ENCODE measurements at regions not wholly inside any gene's neighbourhood (a gene's known extent, or its start where the extent isn't known, plus 50 kb on each side); places are given as distances from the start of the nearest gene placed in this dataset.

- H3K36me3 ChIP-seq: no peaks in the 10 kb centered on the region
- no peak overlapping the region for H3K4me3 ChIP-seq
- no peak for DNase-seq
- H3K27ac ChIP-seq: no peak overlapping the region
- intact Hi-C loops (cut with DNase I; ENCODE audit: low total_unique reads): no loop called here
- H3K27me3 ChIP-seq: no peaks in the 10 kb centered on the region
- H3K9me3 ChIP-seq: no peaks in the 10 kb centered on the region
- no peaks in the 10 kb centered on the region for H3K4me1 ChIP-seq
- TF ChIP-seq POLR2A (IDR thresholded peaks at IDR 0.05) (no peak), CTCF (IDR thresholded peaks at IDR 0.05) (no peak)
Observed at GRCh38 chr13:82569581-82569980, 1312.7 kb downstream of the SLITRK1 start.

- H3K9me3 ChIP-seq: no peaks in the 10 kb centered on the region
- TF ChIP-seq POLR2A (IDR thresholded peaks at IDR 0.05): no peak
- TF ChIP-seq CTCF (IDR thresholded peaks at IDR 0.05): no peak
- no peaks in the 10 kb centered on the region for H3K4me1 ChIP-seq
- no peak overlapping the region for H3K4me3 ChIP-seq
- intact Hi-C loops (cut with DNase I; ENCODE audit: low total_unique reads): no loop called here
- H3K27ac ChIP-seq: no peak overlapping the region
- no peak for DNase-seq
- H3K27me3 ChIP-seq: no peaks in the 10 kb centered on the region
- H3K36me3 ChIP-seq: no peaks in the 10 kb centered on the region
Observed at GRCh38 chr13:82566864-82567263, 1315.4 kb downstream of the SLITRK1 start.

- TF ChIP-seq CTCF (IDR thresholded peaks at IDR 0.05) (no peak), POLR2A (IDR thresholded peaks at IDR 0.05) (no peak)
- Histone ChIP-seq H3K9me3 (no peaks in the 10 kb centered on the region), H3K4me3 (no peak overlapping the region), H3K36me3 (no peaks in the 10 kb centered on the region), H3K27ac (no peak overlapping the region), H3K27me3 (no peaks in the 10 kb centered on the region), H3K4me1 (no peaks in the 10 kb centered on the region)
- DNase-seq: no peak
- intact Hi-C loops (cut with DNase I; ENCODE audit: low total_unique reads): no loop called here
Observed at GRCh38 chr13:82565201-82565600, 1317.1 kb downstream of the SLITRK1 start.

- Histone ChIP-seq H3K36me3 (no peaks in the 10 kb centered on the region), H3K4me1 (no peaks in the 10 kb centered on the region), H3K9me3 (no peaks in the 10 kb centered on the region), H3K4me3 (no peak overlapping the region), H3K27ac (no peak overlapping the region), H3K27me3 (no peaks in the 10 kb centered on the region)
- TF ChIP-seq CTCF (IDR thresholded peaks at IDR 0.05): no peak
- no peak for TF ChIP-seq POLR2A (IDR thresholded peaks at IDR 0.05)
- DNase-seq: no peak
- intact Hi-C loops (cut with DNase I; ENCODE audit: low total_unique reads): no loop called here
Observed at GRCh38 chr13:82560889-82561288, 1321.4 kb downstream of the SLITRK1 start.

- TF ChIP-seq CTCF (IDR thresholded peaks at IDR 0.05) (no peak), POLR2A (IDR thresholded peaks at IDR 0.05) (no peak)
Observed at GRCh38 chr13:82522872-82523271, 1359.4 kb downstream of the SLITRK1 start.

More at GRCh38 chr13:82522872-82523271, 1359.4 kb downstream of the SLITRK1 start:
- no peak overlapping the region for H3K27ac ChIP-seq
- no peak overlapping the region for H3K4me3 ChIP-seq
- no peaks in the 10 kb centered on the region for H3K4me1 ChIP-seq
- H3K27me3 ChIP-seq: no peaks in the 10 kb centered on the region
- H3K9me3 ChIP-seq: no peaks in the 10 kb centered on the region
- H3K36me3 ChIP-seq: no peaks in the 10 kb centered on the region
- intact Hi-C loops (cut with DNase I; ENCODE audit: low total_unique reads): no loop called here
- DNase-seq: no peak
